ENCODE measurements at regions not wholly inside any gene's neighbourhood (a gene's known extent, or its start where the extent isn't known, plus 50 kb on each side); places are given as distances from the start of the nearest gene placed in this dataset.
"Not testable (repeated sequence)": the region's sequence is repeated elsewhere in the genome, so short reads cannot be mapped to it uniquely, and the experiment has no call there.

DNA sequence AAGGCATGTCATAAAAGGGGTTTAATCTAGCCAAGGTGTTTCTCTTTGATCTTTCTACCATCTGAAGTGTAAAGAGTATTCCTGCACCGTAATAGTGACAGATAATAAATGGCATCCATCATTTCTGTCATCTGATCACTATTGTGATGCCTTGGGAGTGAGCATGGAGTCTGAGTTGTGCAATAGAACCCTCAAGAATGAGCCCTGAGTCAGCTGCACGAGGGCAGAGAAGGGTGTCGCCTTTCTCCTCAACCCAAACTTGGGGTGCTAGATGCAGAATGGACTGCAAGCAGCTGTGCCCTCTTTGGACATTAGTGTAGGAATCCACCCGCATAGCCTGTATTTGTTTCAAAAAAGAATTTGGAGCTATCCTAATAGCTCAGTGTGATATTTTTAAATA is 115.2 kb downstream of the ZNF37A start:
- TF ChIP-seq, protein P1, sequence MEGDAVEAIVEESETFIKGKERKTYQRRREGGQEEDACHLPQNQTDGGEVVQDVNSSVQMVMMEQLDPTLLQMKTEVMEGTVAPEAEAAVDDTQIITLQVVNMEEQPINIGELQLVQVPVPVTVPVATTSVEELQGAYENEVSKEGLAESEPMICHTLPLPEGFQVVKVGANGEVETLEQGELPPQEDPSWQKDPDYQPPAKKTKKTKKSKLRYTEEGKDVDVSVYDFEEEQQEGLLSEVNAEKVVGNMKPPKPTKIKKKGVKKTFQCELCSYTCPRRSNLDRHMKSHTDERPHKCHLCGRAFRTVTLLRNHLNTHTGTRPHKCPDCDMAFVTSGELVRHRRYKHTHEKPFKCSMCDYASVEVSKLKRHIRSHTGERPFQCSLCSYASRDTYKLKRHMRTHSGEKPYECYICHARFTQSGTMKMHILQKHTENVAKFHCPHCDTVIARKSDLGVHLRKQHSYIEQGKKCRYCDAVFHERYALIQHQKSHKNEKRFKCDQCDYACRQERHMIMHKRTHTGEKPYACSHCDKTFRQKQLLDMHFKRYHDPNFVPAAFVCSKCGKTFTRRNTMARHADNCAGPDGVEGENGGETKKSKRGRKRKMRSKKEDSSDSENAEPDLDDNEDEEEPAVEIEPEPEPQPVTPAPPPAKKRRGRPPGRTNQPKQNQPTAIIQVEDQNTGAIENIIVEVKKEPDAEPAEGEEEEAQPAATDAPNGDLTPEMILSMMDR (IDR thresholded peaks at IDR 0.05), result no peak
- Mint-ChIP-seq H3K4me1 (ENCODE audit: unreplicated experiment) (no peaks in the 10 kb centered on the region), H3K4me3 (ENCODE audit: unreplicated experiment) (no peak overlapping the region), H3K36me3 (ENCODE audit: unreplicated experiment) (no peaks in the 10 kb centered on the region), H3K27me3 (ENCODE audit: unreplicated experiment) (no peaks in the 10 kb centered on the region), H3K27ac (ENCODE audit: unreplicated experiment) (no peak overlapping the region), H3K9me3 (ENCODE audit: unreplicated experiment) (peaks cover 25% of the 10 kb centered on the region)
- no peak for DNase-seq (ENCODE audit: extremely low spot score, unreplicated experiment)

DNA sequence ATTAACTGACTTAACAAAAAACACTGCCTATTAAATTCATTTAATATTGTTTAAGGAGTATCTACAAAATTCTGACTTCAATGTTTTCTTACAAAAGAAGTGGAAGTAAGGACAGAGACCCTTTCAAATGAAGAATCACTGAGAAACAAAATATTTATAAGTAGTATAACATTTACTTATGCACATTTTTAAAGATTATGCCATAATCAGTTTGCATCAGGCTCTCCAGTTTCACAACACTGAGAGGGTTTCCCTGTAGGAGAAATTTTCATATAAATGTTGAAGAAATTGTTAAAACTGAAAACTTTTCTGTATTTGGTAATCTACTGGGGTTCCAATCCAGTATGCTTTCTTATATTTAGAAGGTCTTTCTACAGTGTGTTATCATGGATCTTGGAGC is 115.6 kb downstream of the ZNF37A start:
- H3K27ac Mint-ChIP-seq (ENCODE audit: unreplicated experiment); H3K4me1 Mint-ChIP-seq (ENCODE audit: unreplicated experiment); H3K36me3 Mint-ChIP-seq (ENCODE audit: unreplicated experiment); DNase-seq (ENCODE audit: extremely low spot score, unreplicated experiment); H3K4me3 Mint-ChIP-seq (ENCODE audit: unreplicated experiment); H3K27me3 Mint-ChIP-seq (ENCODE audit: unreplicated experiment): not testable (repeated sequence)
- H3K9me3 Mint-ChIP-seq (ENCODE audit: unreplicated experiment), result peaks cover 27% of the 10 kb centered on the region

DNA sequence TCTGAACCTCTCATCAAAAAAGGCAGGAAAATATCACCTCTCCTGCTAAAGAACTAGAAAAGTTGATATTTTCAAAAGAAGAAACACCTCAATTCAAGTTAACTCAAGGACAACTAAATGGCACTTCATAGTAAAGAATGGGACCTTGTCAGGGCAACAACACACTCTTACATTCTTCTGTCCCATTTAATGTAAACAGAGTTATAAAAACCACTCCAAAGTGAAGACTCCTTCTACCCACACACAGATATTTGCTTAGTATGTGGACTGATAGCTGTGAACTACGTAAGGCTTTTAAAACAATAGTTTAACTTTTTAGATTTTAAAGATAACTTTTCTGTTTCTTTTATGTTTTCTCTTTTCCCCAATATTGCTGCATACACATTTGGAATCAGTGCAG is 118.3 kb downstream of the ZNF37A start:
- TF ChIP-seq, protein P1 (IDR thresholded peaks at IDR 0.05), result no peak
- Mint-ChIP-seq H3K27me3 (ENCODE audit: unreplicated experiment) (no peaks in the 10 kb centered on the region), H3K9me3 (ENCODE audit: unreplicated experiment) (peaks cover 24% of the 10 kb centered on the region), H3K36me3 (ENCODE audit: unreplicated experiment) (no peaks in the 10 kb centered on the region), H3K27ac (ENCODE audit: unreplicated experiment) (no peak overlapping the region), H3K4me3 (ENCODE audit: unreplicated experiment) (no peak overlapping the region), H3K4me1 (ENCODE audit: unreplicated experiment) (no peaks in the 10 kb centered on the region)
- DNase-seq (ENCODE audit: extremely low spot score, unreplicated experiment), result no peak

DNA sequence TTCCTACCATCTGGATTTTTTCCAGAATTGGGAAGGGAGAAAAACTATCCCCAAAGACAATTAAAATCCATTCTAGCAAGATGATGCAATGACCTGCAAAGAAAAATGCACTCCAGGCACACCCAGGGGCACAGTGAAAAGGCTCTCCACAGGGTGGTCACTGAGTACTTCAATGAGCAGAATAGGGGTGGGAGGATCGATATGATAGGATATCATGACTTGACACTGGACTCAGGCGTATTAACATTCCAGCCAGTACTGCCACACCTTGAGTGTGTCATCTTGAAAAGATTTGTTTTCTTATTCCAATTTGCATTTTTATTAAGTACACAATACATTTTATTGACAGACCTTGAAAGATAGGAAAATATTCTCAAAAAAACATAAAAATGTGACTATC is 132.2 kb downstream of the ZNF37A start:
- TF ChIP-seq, protein P1 (IDR thresholded peaks at IDR 0.05), result no peak
- DNase-seq (ENCODE audit: extremely low spot score, unreplicated experiment), result no peak
- Mint-ChIP-seq H3K4me3 (ENCODE audit: unreplicated experiment) (no peak overlapping the region), H3K27me3 (ENCODE audit: unreplicated experiment) (no peaks in the 10 kb centered on the region), H3K4me1 (ENCODE audit: unreplicated experiment) (no peaks in the 10 kb centered on the region), H3K27ac (ENCODE audit: unreplicated experiment) (no peak overlapping the region), H3K36me3 (ENCODE audit: unreplicated experiment) (no peaks in the 10 kb centered on the region), H3K9me3 (ENCODE audit: unreplicated experiment) (peaks cover 56% of the 10 kb centered on the region)

DNA sequence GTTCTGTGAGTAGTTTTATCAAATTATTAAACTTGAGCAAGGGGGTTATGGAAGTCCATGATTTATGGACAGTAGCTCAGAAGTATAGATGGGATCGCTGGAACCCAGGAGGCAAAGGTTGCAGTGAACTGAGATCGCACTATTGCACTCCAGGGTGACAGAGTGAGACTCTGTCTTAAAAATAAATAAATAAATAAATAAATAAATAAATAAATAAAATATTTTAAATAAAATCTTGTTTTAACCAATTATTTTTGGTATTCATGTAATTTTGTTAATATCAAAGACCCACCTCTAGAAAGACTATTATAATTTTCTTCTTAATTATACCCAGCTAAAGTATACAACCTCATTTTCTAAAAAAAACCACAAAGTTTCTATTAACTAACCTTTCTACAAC is 134.3 kb downstream of the ZNF37A start:
- Mint-ChIP-seq H3K4me3 (ENCODE audit: unreplicated experiment) (no peak overlapping the region), H3K4me1 (ENCODE audit: unreplicated experiment) (no peaks in the 10 kb centered on the region), H3K27ac (ENCODE audit: unreplicated experiment) (no peak overlapping the region), H3K27me3 (ENCODE audit: unreplicated experiment) (no peaks in the 10 kb centered on the region), H3K9me3 (ENCODE audit: unreplicated experiment) (peaks cover 45% of the 10 kb centered on the region), H3K36me3 (ENCODE audit: unreplicated experiment) (no peaks in the 10 kb centered on the region)
- TF ChIP-seq, protein P1 (IDR thresholded peaks at IDR 0.05), result no peak
- no peak for DNase-seq (ENCODE audit: extremely low spot score, unreplicated experiment)

DNA sequence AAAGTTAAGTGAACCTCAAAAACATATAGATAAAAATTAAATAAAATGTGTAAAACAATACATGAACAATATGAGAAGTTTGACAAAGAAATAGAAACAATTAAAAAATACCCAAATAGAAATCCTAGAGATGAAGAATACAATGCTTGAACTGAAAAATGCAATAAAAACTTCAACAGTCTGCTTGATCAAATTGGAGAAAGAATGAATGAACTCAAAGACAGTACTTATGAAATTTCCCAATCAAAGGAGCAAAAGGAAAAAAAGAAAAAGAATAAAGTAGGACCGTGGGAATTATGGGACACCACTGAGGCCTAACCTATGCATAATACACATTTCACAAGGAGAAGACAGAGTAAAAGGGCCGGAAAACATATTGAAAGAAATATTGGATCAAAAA is 144.3 kb downstream of the ZNF37A start:
- H3K27ac Mint-ChIP-seq (ENCODE audit: unreplicated experiment); H3K4me1 Mint-ChIP-seq (ENCODE audit: unreplicated experiment); H3K27me3 Mint-ChIP-seq (ENCODE audit: unreplicated experiment); DNase-seq (ENCODE audit: extremely low spot score, unreplicated experiment); H3K4me3 Mint-ChIP-seq (ENCODE audit: unreplicated experiment); H3K36me3 Mint-ChIP-seq (ENCODE audit: unreplicated experiment): not testable (repeated sequence)
- peaks cover 26% of the 10 kb centered on the region for H3K9me3 Mint-ChIP-seq (ENCODE audit: unreplicated experiment)

DNA sequence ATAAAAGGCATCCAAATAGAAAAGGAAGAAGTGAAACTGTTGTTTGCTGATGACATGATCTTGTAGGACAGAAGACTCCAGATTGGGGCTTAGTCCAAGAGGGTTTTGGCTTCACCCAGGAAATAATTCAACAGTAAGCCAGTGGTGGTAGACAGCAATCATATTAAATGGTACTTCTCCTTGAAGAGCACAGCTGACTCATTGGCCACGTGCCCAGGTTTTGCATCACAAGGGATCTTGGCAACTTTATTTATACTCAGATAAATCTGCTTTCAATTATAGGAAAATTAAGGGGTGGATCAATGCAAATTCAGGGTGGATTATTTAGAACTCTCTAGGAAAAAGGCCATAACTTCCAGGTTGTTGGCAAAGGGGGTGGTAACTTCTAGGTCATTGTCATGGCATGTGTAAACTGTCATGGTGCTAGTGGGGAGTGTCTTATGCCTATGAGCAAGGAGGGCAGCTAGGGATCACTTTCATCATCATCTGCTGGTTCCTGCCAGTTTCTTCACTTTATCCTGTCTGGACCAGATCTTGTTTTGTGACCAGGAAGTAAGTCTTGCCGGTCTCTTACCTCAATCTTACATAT is 148.0 kb downstream of the ZNF37A start:
- H3K36me3 Mint-ChIP-seq (ENCODE audit: unreplicated experiment); H3K4me3 Mint-ChIP-seq (ENCODE audit: unreplicated experiment); H3K27ac Mint-ChIP-seq (ENCODE audit: unreplicated experiment); H3K27me3 Mint-ChIP-seq (ENCODE audit: unreplicated experiment); H3K4me1 Mint-ChIP-seq (ENCODE audit: unreplicated experiment); DNase-seq (ENCODE audit: extremely low spot score, unreplicated experiment): not testable (repeated sequence)
- H3K9me3 Mint-ChIP-seq (ENCODE audit: unreplicated experiment), result peaks cover 35% of the 10 kb centered on the region

DNA sequence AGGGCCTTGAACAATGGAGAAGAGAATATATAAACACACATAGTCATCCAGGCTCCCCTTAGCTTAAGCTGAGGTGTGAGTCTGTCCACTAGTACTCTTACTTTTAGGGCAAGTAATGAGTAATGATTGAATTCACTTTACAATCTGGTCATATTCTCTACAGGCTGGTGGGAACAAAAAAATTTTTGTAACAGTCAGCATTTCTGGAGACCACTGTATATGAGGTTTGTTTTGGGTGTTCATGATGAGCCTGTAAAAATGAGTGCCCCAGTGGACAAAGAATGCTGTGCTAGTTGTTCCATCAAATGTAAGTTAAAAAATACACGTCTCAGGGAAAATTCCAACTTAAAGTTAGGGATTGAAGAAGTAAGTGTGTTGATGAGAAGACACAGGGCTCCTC is 154.0 kb downstream of the ZNF37A start:
- not testable (repeated sequence) for H3K27ac Mint-ChIP-seq (ENCODE audit: unreplicated experiment); H3K27me3 Mint-ChIP-seq (ENCODE audit: unreplicated experiment); DNase-seq (ENCODE audit: extremely low spot score, unreplicated experiment); H3K36me3 Mint-ChIP-seq (ENCODE audit: unreplicated experiment); H3K4me1 Mint-ChIP-seq (ENCODE audit: unreplicated experiment); H3K4me3 Mint-ChIP-seq (ENCODE audit: unreplicated experiment)
- peaks cover 45% of the 10 kb centered on the region for H3K9me3 Mint-ChIP-seq (ENCODE audit: unreplicated experiment)

DNA sequence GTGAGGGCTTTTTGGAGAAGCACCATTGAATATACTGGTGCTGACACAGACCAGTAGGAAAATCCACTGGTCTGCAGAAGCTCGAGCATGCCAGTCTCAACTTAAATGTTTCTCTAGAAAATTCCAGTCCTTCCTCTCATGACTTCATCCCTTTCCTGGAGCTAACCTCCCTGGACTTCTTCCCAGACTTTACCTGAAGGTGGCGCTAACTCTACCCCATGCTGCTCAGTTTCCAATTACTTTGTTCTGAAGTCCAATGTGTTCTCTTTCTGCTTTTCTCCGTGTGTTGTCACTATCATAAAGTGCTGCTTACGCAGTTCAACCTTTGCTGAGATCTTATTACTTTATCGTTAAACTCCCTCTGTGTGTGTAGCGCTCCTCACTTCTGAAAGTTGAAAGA is 158.4 kb downstream of the ZNF37A start:
- H3K9me3 Mint-ChIP-seq (ENCODE audit: unreplicated experiment), result peaks cover 62% of the 10 kb centered on the region
- not testable (repeated sequence) for H3K4me1 Mint-ChIP-seq (ENCODE audit: unreplicated experiment); DNase-seq (ENCODE audit: extremely low spot score, unreplicated experiment); H3K4me3 Mint-ChIP-seq (ENCODE audit: unreplicated experiment); H3K36me3 Mint-ChIP-seq (ENCODE audit: unreplicated experiment); H3K27ac Mint-ChIP-seq (ENCODE audit: unreplicated experiment); H3K27me3 Mint-ChIP-seq (ENCODE audit: unreplicated experiment)

Measured in osteocyte (in vitro differentiated cells).